ENCODE measurements at regions not wholly inside any gene's neighbourhood (a gene's known extent, or its start where the extent isn't known, plus 50 kb on each side); places are given as distances from the start of the nearest gene placed in this dataset.

DNA sequence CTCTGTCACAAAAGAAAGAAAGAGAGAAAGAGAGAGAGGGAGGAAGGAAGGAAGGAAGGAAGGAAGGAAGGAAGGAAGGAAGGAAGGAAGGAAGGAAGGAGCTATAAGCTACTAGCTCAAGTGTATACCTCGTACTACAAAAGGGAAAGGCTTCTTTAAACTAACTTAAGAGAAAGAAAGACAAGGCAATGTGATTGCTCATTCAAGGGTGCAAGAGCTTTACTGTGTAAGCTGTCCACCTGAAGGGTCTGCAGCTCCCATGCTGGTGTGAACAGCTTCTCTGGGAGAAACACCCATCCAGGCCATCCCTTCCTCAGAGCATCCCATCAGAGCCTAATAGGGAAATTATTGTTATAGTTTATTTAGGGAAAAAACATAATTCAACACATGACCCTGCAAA is 286.1 kb upstream of the ID2 start:
- DNase-seq (ENCODE audit: low read depth in 2 of 2) = no peak

DNA sequence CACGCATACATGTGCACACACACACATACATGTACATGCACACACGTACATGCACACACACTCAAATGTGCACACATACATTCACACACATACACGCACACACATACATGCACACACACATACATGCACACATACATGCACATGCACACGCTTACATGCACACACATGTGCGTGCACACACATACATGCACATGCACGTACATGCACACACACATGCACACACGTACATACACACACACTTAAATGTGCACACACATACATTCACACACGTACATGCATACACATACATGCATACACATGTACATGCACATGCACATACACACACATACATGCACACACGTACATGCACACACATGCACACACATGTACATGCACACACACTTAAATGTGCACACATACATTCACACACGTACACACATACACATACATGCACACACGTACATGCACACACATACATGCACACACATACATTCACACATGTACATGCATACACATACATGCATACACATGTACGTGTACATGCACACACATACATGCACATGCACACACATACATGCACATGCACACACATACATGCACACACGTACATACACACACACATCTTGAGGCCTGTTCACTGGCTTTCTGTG is 283.7 kb upstream of the ID2 start:
- DNase-seq (ENCODE audit: low read depth in 2 of 2) = no peak

DNA sequence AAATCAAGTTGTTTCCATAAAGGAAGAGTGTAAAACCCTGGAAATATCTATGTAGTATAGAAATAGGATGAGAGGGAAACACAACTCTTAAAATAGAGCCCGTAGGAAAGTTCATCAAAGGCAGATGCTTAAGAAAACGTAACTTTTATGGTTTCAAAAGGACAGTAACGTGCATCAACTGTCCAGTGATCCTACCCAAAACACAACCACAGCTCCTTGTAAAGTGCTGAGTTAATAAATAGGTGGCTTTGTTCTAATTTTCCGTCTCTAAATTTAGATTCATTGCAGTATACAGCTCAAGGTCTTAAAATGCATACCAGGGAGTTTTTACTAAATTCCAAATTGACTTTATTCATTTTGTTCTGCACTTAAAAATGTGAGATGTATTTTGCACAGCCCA is 282.1 kb upstream of the ID2 start:
- DNase-seq (ENCODE audit: low read depth in 2 of 2) = no peak

DNA sequence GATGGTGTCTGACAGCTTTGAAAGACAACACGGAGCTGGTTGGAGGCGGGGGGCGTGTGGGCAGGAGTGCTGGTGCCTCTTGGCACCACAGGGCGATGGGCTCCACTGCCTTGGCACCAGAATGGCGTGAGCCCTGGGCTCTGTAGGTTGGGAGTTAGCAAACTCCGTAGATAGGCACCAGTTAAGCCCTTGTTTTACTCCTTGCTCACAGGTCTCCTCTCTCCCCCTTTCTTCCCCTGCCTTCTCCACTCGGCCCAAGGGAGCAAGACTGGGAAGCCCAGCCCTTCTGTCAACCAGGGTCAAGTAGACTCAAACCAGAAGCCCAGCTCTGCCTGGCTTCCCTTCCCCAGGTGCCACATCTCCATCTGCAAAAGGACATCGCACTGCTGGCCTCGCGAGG is 281.7 kb upstream of the ID2 start:
- no peak for DNase-seq (ENCODE audit: low read depth in 2 of 2)

DNA sequence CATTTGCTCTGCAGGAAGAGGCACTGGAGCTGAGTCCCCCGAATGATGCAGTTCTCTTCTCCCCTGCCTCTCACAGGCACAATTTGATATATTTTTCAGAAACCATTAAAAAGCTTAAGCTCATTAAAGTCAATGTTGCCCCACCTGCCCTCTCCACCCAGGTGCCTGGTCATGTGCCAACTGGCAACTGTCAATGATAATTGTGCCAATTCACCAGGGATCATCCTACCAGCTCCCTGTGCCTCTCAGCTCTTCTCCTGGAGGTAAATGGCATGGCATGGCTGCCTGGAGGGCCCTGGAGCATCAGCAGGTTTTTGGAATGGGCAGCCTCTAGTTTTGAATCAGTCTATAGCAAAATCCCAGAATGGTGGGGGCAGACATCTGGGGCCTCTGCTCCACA is 279.6 kb upstream of the ID2 start:
- DNase-seq (ENCODE audit: low read depth in 2 of 2) = no peak

DNA sequence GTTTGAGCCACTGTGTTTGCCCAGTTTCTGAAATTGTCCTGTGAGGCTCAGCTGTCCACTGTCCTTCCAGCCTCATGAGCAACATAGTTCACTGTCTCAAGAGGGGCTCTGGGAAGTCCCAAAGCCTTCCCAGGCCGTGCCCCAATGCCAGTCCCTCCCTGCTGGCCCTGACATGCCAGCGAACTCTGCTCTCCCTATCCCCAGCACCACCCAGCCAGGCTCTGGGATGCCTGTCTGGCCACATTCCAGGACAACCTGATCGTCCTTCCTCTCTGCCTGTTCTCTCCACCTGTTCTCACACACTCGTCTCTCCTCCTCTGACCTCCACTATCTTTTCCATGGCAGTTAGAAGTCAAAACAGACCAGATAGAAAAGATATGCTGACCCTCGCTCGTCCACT is 278.0 kb upstream of the ID2 start:
- no peak for DNase-seq (ENCODE audit: low read depth in 2 of 2)

DNA sequence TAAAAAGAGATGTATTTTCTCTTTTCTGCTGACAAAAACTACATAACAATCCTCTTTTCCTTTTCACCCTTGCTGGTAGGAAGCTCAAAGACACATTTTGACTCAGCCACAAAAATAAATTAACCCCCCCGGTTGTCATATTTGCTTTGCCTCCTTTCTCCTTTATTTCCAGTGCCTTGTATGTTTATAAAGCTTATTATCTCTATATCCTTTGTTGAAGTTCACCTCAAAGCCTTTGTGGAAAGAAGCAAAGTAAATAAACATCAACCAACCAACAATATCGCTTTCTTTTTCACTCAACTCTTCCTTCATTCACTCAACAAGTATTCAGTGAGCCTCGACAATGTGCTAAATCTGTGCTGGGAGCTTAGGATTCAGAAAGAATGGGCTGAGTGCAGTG is 276.5 kb upstream of the ID2 start:
- no peak for DNase-seq (ENCODE audit: low read depth in 2 of 2)

DNA sequence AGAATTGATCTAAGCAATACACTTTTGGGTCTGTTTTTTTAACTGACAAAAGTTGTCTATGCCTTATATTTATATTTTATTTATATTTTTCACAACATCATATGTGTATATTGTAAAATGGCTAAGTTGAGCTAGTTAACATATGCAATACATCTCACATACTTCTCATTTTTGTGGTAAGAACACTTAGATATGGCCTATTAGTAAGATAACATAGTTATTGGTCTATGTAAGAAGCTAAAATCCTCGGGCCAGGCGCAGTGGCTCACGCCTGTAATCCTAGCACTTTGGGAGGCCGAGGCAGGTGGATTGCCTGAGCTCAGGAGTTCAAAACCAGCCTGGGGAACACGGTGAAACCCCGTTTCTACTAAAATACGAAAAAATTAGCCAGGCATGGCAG is 275.6 kb upstream of the ID2 start:
- no peak for DNase-seq (ENCODE audit: low read depth in 2 of 2)

DNA sequence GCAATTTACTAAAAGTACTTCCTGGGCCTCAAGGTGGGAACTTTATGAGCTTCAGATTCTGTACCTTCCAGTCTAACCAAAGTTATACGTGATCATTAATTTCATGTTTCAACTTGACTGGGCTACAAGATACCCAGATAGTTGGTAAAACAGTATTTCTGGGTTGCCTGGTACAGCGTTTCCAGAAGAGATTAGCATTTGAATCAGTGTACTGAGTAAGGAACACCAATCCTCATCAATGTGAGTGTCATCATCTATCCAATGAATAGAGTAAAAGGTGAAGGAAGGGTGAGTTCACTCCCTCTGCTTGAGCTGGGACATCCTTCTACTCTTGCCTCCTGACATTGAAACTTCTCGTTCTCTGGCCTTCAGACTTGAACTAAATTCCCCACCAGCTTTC is 274.5 kb upstream of the ID2 start:
- DNase-seq (ENCODE audit: low read depth in 2 of 2) = no peak

DNA sequence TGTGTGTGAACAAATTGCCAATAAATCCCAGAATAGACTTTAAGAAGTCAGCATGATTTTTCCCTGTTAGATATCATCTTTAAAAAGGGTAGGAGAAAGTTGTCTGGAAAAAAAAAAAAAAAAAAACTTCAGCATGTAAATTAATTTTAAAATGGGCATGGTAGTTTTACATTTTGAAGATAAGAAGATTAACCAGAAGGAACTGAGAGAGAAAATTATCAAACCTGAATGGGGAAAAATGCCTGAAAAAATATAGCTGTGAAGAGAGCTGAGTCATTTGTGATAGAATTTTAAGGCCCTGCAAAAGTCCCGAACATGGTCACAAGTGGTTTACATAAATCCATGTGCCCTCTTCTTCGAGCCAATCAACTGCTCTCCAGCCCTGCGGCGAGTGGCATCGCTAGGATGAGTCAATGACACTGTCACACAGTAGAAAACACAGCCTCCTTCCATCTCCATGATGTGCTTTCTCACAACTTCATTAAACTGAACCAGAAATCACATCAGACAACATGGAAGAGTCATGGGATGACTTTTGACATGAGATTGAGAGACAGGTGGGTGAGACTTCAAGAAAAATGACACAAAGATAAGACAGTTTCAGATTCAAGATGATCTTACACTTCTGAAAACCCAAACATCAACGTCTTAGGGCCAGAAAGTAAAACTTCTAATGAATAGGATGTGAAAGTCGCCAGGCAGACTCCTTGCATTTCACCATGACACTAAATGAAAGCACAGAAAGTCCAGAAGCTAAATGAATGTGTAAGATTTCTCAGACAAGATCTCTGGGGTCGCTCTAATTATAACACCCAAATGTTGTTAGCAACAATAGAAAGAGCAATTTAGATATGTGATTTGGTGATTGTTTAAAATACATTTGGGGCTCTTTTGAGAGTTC is 273.0 kb upstream of the ID2 start:
- DNase-seq (ENCODE audit: low read depth in 2 of 2) = peak; percentile 47 to 62

DNA sequence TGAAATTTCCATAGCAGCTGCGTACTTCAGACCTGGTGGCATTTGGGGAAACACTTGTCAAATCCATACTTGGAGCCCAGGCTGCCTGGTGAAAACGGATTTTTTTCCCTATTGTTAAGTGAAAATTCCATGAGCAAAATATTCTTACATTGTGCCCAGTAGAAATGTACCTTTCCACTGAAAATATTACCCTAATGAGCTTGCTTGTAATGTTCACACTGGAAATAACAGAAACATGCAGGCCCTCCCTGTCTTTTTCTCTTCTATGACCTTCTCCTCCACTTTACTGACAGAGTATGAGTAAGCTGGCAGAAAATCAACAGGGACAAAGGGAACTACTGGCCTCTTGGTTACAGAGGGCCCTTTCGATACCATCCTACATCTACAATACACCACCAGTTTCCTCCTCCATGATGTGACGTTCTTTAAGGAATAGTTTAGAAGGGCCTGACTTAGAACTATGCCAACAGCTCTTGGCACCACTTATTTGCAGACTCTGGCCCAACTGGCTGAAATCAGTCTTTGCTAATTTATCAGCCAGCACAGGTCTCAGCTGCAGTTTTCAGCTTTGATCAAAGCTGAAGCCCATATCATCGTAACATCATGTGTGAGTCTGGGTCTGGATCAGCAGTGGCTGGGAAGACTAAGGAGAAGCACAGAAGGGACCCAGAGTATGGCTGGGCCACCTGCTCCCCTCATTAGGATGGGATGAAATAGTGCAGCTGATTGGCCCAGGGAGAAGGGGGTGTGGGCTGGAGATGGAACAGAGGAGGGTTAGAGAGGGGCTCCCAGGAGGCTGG is 272.2 kb upstream of the ID2 start:
- no peak for DNase-seq (ENCODE audit: low read depth in 2 of 2)

DNA sequence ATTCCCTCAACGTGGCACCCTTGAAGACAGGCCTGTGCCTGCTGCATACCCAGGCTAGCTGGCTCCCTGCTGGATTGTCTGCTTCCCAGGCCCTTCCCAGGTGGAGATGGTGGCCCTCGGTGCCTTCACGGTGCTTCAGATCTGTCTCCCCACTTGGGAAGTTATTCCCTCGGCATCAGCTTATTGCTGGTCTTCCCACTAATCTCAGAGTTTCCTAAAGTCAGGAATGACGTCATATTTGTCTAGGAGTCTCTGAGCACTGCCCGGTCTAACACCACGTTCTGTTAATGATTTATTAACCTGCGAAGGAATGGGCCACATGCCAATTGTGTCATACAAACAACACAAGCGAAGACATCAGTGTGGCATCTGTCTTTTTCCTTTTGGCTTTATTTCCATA is 269.8 kb upstream of the ID2 start:
- DNase-seq (ENCODE audit: low read depth in 2 of 2) = no peak

DNA sequence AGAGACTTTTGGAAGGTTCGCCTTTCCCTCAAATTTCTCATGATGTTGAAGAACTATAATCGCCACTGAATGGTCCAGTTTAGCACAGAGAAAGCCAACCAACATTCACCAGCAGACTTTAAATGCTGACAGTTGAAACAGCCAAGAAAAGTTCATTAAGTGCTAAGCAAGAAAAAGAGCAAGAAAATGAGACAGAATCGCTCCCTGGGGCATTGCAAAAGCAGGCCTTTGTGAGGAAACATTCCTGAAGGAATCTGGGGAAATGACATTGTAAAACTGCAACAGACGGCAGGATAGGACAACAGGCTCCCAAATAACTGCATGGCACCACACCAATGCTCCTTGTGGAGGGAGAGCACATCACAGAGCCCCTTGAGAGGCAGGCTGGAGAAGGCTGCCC is 269.3 kb upstream of the ID2 start:
- no peak for DNase-seq (ENCODE audit: low read depth in 2 of 2)

DNA sequence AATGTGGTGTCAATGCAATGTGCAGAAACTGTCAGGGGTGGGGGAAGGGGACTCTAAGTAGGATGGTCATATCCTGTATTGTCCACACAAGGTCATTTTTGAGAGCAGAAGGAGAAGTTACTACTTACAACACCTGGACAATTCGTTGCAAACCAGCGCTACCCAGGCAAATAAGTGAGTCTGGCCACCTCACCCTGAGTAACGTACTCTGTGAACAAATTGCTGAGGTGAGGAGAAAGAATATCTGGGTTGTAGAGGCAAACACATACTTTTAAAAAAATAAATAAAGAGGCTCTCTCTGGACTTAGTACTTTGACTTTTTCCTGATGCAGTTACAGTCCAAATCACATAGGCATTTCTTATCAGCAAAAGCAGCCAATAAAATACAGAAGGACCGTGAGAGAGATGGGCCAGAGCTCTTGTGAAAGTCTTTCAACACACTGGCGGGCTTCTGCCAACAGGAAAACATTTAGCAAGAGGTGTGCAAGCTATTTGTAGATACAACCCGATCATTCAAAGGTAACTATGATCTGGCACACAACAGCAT is 268.2 kb upstream of the ID2 start:
- DNase-seq (ENCODE audit: low read depth in 2 of 2) = no peak

DNA sequence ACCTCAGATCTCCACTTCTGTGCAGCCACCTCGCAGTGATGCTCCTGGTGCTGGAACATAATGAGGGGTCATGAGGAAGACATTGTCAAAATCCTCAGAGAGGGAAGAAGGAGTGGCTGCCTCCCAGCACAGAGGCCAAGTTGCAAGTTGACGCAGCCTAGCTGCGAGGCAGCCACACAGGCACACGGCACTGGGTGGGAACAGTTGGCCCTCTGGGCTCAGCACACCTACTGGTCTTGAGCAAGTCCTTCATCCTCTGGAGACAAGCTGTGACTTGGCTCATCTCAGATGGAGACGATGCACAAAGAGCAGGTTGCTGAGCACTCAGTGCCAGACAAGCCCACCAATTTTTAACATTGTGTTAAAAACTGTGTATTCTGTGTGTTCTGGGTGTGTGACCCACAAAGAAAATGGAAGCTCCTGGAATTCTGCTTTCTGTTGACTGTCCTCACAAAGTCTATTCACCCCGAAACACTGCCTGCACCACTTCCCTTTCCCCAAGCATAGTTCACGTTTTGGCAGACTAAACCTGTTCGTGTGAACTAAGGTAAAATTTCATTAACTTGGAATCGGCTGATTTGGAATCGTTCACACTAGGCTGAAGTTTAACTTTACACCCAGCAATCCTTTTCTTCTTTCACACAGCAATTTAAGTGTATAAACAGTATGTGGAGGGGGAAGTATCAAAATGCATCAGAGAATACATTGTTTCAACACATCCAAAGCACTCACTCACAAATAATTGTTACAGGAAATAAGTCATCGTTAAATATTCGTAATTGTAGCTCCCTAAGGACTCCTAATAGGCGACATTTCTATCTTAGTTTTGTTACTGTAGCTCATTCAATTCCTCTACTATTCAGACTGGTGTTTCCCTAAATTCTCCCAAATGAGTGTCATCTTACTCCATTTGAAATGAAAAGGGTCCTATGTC is 266.6 kb upstream of the ID2 start:
- DNase-seq (ENCODE audit: low read depth in 2 of 2) = no peak

DNA sequence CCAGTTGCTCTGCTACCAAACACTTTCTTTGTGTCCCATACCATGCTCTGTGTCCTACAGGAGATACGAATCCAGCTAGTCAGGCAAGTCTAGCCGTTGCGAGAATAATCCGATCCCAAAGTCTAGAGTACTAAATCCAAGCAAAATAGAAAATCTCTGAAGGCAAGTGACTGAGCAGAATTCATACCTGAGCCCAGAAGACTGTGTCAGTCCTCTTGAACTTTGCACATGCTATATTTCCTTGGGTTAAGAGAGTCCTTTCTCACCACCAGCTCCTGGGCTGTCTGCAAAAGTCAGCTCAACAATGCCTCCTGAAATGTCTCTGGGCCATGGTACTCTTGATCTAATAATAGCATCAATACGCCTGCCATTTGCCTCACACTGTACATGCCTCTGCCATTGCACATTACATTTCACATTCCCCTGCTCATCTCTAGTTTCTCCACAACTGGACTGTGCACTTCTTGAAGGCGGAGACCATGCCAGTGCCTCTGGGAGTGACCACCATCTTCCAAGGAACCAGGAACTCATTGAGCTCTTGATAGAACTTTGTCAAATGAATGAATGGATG is 265.8 kb upstream of the ID2 start:
- no peak for DNase-seq (ENCODE audit: low read depth in 2 of 2)

DNA sequence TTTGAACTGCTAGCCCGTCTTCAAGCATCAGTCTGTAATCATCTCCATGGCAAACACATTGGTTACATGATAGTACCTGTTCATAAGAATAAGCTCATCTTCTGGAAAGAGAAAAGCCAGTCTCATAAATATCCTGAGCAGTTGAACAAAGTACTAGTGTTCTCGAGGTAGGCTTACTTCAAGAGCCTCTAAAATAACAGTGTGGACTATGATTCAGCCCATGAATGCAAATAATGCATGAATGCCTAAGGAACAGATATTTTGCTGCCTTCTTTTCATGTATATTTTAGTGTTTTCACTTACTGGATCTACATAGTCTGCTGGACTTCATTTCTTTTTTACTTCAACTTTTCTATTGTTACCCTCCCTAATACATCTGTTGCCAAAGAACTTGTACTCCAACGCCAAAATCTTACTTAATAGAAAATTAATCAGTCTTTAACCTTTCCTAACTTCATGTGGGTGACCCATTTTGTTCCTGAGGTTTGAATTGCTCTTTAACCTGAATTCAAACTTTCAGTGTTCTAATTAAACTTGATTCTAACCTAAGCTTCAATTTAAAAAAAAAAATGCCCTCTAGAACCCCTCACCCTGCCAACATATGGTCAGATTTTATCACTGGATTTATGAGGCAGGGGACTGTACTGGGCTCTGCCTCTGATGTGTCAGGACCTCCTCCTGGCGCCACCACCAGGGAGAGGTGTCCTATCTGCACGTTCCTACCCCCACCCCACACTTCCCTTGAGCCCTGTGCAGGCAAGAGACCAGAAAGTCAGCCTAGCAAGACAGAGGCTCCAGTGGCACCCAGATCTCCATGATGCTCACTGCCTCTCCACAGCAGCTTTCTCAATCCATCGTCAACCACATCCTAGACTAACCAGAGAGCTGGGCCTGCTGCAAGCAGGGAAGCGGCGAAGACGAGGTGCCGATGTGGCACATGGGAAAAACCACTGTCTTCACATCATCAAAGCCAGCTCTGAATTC is 264.7 kb upstream of the ID2 start:
- no peak for DNase-seq (ENCODE audit: low read depth in 2 of 2)

DNA sequence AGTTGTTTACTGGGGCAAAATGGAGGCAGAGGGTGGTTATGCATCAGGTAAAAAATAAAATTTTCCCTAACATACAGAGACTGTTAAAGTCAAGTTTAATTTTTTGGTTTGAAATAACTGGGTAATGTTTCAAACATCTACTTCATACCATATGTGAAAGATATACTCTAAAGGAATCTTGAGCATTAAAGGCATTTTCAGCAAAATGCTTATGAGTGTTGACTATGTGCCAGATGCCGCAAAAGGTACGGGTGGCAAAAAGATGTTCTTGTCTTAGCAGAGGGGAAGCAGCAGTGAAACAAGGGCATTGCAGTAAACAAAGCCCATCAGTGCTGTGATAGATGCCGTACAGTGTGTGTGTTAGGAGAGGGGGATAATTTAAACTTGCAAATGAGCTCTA is 263.1 kb upstream of the ID2 start:
- no peak for DNase-seq (ENCODE audit: low read depth in 2 of 2)

DNA sequence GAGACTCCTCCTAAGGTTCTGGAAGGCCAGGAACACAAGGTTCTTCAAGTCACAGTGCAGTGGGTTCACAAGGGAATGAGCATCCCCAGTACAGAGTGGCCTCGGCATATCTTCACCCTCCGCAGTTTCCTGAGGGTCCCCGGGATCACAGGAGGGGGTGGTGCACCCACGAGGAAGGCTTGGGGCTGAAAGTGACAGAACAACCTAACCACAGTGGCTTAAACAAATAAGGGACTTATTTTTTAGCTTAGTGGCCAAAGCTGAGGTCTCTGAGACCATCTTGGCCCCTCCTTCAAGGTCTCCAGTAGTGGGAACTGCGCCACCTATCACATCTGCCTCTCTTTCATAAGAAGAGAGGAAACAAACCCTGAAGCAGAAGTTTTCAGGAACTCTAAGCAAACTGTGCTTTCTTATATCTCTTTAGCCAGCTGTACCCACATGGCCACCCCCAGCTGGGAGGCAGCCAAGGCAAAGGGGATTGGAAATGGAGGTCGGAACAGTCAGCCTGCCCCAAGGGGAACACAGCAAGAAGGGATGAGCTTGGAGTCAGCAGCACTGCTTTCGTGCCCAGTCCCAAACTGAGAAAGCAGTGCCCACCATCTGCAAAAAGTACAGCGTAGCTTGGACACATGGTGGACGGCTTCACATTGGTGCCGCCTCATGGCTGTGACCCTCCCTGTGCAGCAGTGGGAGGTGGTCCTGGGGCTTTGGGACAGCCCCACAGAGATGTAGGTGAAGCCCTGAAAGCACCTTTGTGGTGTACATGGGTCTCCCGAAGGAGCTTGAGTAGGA is 260.0 kb upstream of the ID2 start:
- DNase-seq (ENCODE audit: low read depth in 2 of 2) = no peak
